IPS DF 6.9 (cell line): ENCODE measurements at regions not wholly inside any gene's neighbourhood (a gene's known extent, or its start where the extent isn't known, plus 50 kb on each side); places are given as distances from the start of the nearest gene placed in this dataset.

ENCODE experiments used
- DNase-seq: peaks from one replicate; pipeline ENCODE4 v3.0.0-alpha.2; 2013; ENCODE audit warnings: low read depth, low spot score
- H3K27ac ChIP-seq: one replicate; pipeline ENCODE4 v1.5.1; 2013; ENCODE audit warnings: low read length, control low read depth
- H3K27me3 ChIP-seq: 2 replicates; pipeline ENCODE4 v1.6.1; 2013; ENCODE audit warnings: mild to moderate bottlenecking, low read length; ENCODE audit not compliant: control insufficient read depth, insufficient read depth
- H3K36me3 ChIP-seq: 2 replicates; pipeline ENCODE4 v1.6.1; 2013; ENCODE audit warnings: low read length; ENCODE audit not compliant: control insufficient read depth, insufficient read depth
- H3K4me1 ChIP-seq: 2 replicates; pipeline ENCODE4 v1.6.1; 2013; ENCODE audit warnings: low read length; ENCODE audit not compliant: control insufficient read depth, insufficient read depth
- H3K4me3 ChIP-seq: 2 replicates; pipeline ENCODE4 v1.5.1; 2013; ENCODE audit warnings: mild to moderate bottlenecking, low read length
- H3K9me3 ChIP-seq: 2 replicates; pipeline ENCODE4 v1.6.1; 2013; ENCODE audit warnings: low read length, inconsistent platforms; ENCODE audit not compliant: control insufficient read depth, insufficient read depth
- WGBS: extraction: QIAGEN DNeasy Blood & Tissue Kit; methylation state at CpG from one replicate; pipeline ENCODE4 v1.1.7; 2013; ENCODE audit warnings: mixed read lengths, missing lambda C conversion rate; ENCODE audit not compliant: insufficient read length, insufficient coverage; 5-methylcytosine and 5-hydroxymethylcytosine counted together

DNA sequence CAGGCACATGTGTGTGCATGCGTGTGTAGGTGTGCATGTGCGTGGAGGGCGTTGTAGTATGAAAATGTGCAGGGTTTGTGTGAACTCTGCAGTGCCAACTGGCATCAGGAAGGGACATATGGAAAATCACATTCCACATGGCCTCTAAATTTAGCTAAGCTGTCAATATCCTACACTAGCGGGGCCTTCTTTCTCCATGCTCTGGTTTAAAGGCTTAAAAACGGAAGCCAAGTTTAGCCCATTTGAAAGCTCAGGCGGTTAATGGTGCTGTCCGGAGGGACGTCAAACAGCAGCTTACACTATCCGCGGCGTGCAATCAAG, 144.1 kb upstream of the NOCT start:
- no peaks in the 10 kb centered on the region for H3K27me3 ChIP-seq
- WGBS = no CpG with 5 or more reads among the region's 11 CpGs
- DNase-seq = no peak
- no peaks in the 10 kb centered on the region for H3K9me3 ChIP-seq
- H3K27ac ChIP-seq = no peak overlapping the region
- H3K36me3 ChIP-seq = no peaks in the 10 kb centered on the region
- no peak overlapping the region for H3K4me3 ChIP-seq
- no peaks in the 10 kb centered on the region for H3K4me1 ChIP-seq

DNA sequence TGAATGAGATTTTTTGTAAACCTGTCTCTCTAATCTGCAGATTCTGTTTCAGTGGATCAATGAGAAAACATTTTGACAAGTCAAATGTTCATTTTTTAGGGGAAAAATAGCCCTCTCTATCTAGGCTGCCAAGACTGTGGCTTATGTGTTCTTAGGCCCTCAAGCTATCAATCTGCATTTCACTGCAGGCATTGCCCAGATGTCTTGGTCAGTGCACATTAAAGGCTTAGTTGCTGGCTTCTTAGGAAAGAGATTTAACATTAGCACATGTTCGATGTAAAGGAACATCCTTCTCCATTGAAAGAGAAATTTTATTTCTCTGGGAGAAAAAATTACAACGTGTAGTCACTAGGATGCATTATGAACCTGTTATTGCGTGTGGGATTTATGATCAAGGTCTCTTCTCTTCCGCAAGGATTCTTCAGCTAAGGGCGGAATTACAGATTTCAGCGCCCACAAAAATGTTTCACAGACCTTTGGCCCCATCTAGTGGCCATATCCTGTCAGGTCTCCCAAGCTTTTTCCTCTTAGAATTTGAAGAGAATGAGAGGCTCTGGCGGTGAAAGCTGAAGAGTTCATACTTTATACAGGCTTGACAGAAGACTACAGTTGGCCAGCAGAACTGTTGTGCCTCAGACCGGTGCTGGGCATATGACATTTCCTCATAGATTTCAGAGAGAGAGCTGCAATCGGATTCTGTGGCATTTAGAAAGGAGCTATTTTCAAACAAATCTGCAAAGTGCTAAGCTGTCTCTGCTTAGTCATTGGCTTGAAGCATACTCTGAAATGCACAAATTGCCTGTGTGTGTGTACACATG, 144.6 kb upstream of the NOCT start:
- no peaks in the 10 kb centered on the region for H3K27me3 ChIP-seq
- no peaks in the 10 kb centered on the region for H3K36me3 ChIP-seq
- H3K27ac ChIP-seq = no peak overlapping the region
- H3K4me3 ChIP-seq = no peak overlapping the region
- H3K9me3 ChIP-seq = no peaks in the 10 kb centered on the region
- DNase-seq = peak; percentile 67
- no peaks in the 10 kb centered on the region for H3K4me1 ChIP-seq
- WGBS = no CpG with 5 or more reads among the region's 9 CpGs

- no peak for DNase-seq
- H3K4me3 ChIP-seq = no peak overlapping the region
- peaks cover 1% of the 10 kb centered on the region; the same call in 1 of the 2 replicates for H3K4me1 ChIP-seq
- no peaks in the 10 kb centered on the region for H3K9me3 ChIP-seq
- H3K36me3 ChIP-seq = no peaks in the 10 kb centered on the region
- no peak overlapping the region for H3K27ac ChIP-seq
- H3K27me3 ChIP-seq = no peaks in the 10 kb centered on the region
These were observed 145.9 kb upstream of the NOCT start for GRCh38 chr4:138869631-138870030.

DNA sequence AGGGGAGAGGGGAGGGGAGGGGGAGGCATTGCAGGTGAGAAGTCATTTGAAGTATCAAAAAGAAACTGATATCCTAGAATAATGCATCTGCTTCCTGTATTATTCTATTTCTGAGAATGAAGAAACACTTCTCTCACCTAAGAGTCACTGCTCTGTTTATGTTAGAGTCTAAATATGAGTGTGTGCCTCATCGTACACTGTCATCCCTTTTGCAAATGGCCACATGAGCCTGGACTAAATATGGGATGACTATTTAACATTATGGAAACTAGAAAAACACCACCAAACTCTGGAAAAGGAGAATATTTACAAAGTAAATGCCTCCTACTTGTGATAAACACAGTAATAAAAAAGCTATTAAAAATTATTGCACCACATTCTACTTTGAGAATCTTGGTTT, 146.4 kb upstream of the NOCT start:
- no CpG with 5 or more reads among the region's 1 CpG for WGBS
- Histone ChIP-seq H3K4me1 (peaks cover 1% of the 10 kb centered on the region; the same call in 1 of the 2 replicates), H3K9me3 (no peaks in the 10 kb centered on the region), H3K36me3 (no peaks in the 10 kb centered on the region), H3K27me3 (no peaks in the 10 kb centered on the region), H3K27ac (no peak overlapping the region), H3K4me3 (no peak overlapping the region)
- no peak for DNase-seq

DNA sequence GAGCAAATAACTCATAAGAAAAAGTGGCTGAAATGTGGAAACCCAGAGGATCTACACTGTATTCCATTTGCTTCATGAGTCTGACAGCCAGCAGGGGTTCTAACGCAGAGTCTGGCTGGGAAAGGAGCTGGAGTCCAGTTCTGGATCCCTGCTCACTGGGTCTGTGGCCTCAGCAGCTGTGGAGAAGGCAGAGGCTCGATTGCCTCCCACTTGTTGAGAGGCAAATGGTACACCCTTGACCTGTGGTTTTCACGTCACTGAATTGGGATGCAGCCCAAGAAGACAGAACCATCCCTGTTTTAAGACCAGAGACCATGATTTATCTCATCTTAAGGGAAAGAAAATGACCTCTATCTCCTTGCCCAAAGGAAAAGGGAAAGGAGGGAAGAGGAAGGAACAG, 147.0 kb upstream of the NOCT start:
- no peak overlapping the region for H3K4me3 ChIP-seq
- no peak for DNase-seq
- H3K4me1 ChIP-seq = peaks cover 1% of the 10 kb centered on the region; the same call in 1 of the 2 replicates
- H3K36me3 ChIP-seq = no peaks in the 10 kb centered on the region
- no peak overlapping the region for H3K27ac ChIP-seq
- no peaks in the 10 kb centered on the region for H3K27me3 ChIP-seq
- WGBS = no CpG with 5 or more reads among the region's 3 CpGs
- H3K9me3 ChIP-seq = no peaks in the 10 kb centered on the region

GRCh38 chr4:138867404-138867803, 148.2 kb upstream of the NOCT start:
- WGBS = 100% methylated on average over 3 of the region's 6 CpGs

GRCh38 chr4:138866314-138866713, 149.3 kb upstream of the NOCT start:
- Histone ChIP-seq H3K4me3 (no peak overlapping the region), H3K36me3 (no peaks in the 10 kb centered on the region), H3K4me1 (peaks cover 1% of the 10 kb centered on the region; the same call in 1 of the 2 replicates), H3K9me3 (no peaks in the 10 kb centered on the region), H3K27me3 (no peaks in the 10 kb centered on the region), H3K27ac (no peak overlapping the region)
- DNase-seq = no peak
- no CpG with 5 or more reads among the region's 2 CpGs for WGBS

More at GRCh38 chr4:138867404-138867803, 148.2 kb upstream of the NOCT start:
- DNase-seq = no peak
- no peak overlapping the region for H3K27ac ChIP-seq
- no peaks in the 10 kb centered on the region for H3K9me3 ChIP-seq
- H3K36me3 ChIP-seq = no peaks in the 10 kb centered on the region
- H3K27me3 ChIP-seq = no peaks in the 10 kb centered on the region
- peaks cover 1% of the 10 kb centered on the region; the same call in 1 of the 2 replicates for H3K4me1 ChIP-seq
- no peak overlapping the region for H3K4me3 ChIP-seq

DNA sequence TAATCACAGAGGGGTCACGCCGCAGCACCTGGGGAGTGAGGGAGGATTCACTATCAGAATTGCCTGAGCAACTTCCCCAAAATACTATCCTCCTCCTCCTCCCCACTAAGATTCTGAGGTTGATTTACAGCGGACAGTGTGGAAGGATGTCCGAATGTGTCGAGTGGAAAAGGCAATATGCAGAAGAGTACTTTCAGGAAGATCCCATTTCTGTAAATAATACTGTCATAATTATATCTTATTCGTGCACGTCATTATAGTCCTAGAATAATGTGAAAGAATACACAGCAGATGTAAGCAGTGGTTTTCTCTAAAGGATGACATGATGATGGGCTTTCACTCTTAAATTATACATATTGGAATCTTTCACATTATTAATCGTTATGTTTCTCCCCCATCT, 149.8 kb upstream of the NOCT start:
- H3K36me3 ChIP-seq = no peaks in the 10 kb centered on the region
- no peak overlapping the region for H3K4me3 ChIP-seq
- no peak overlapping the region for H3K27ac ChIP-seq
- no peaks in the 10 kb centered on the region for H3K27me3 ChIP-seq
- no peak for DNase-seq
- peaks cover 1% of the 10 kb centered on the region; the same call in 1 of the 2 replicates for H3K4me1 ChIP-seq
- WGBS = no CpG with 5 or more reads among the region's 8 CpGs
- no peaks in the 10 kb centered on the region for H3K9me3 ChIP-seq

DNA sequence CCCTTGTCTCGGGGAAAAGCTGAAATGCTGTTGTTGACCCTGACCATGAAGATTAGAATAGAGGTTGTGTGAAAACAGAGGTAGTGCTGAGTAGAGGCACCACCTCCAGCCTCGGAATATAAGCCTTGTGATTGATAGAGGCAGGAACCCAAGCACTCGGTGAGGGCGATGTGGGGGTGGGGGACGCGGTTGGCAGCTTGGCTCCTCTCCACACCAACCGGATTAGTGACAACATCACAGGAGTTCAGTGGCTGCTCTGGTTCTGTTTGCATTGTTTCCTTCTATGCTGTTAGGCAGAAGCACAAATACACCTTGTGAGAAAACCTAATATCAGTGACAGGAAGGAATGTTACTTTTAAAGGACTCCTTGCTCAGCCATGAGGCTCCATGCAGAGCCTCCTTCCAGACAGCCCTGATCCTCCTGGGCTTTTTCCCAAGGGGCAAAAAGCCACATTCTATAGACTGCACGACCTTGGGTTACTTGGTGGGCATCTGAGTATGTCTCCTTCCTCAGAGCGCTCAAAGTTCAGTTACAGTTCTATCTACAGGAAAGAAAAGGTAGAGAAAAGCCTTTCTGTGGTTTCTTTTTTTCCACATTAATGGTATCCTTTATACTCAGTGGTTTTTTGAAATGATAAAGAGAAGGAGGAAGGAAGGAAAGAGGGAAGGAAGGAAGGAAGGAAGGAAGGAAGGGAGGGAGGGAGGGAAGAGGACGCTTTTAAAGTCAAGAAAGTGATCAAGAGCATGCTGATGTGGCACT, 150.4 kb upstream of the NOCT start:
- peaks cover 1% of the 10 kb centered on the region; the same call in 1 of the 2 replicates for H3K4me1 ChIP-seq
- no peak for DNase-seq
- no peaks in the 10 kb centered on the region for H3K36me3 ChIP-seq
- no peaks in the 10 kb centered on the region for H3K27me3 ChIP-seq
- no CpG with 5 or more reads among the region's 10 CpGs for WGBS
- H3K9me3 ChIP-seq = no peaks in the 10 kb centered on the region
- no peak overlapping the region for H3K27ac ChIP-seq
- H3K4me3 ChIP-seq = no peak overlapping the region

DNA sequence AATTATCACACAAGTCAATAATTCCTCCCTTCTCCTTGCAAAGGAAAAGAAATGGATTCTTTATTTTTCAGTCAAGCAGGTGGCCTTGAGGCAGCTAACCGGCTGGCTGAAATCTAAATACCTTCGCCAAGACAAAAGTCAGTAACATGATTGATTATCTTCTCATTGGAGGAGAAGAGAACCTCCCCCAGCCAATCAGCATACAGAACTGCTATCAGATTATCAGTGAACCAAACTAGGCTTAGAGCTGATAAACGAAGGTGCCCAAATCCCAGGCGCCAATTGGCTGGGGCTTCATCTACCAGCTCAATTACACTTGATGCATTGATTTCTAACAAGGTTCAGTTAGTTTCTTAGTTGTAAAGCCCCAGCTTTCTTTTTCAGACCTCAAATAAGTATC, 152.4 kb upstream of the NOCT start:
- Histone ChIP-seq H3K4me3 (no peak overlapping the region), H3K27ac (no peak overlapping the region), H3K36me3 (no peaks in the 10 kb centered on the region), H3K4me1 (peaks cover 1% of the 10 kb centered on the region; the same call in 1 of the 2 replicates), H3K9me3 (no peaks in the 10 kb centered on the region), H3K27me3 (no peaks in the 10 kb centered on the region)
- DNase-seq = no peak
- WGBS = no CpG with 5 or more reads among the region's 4 CpGs
